AG09319 (cell line): ENCODE measurements at regions not wholly inside any gene's neighbourhood (a gene's known extent, or its start where the extent isn't known, plus 50 kb on each side); places are given as distances from the start of the nearest gene placed in this dataset.

Experiments used
- DNase-seq: peaks from one replicate; pipeline ENCODE4 v3.0.0-alpha.2; 2010; ENCODE audit warnings: low read depth; ENCODE audit errors: extremely low read depth
- CTCF ChIP-seq: IDR thresholded peaks from 2 replicates; pipeline ENCODE4 v1.5.1; 2011; ENCODE audit warnings: low read depth, mild to moderate bottlenecking, inconsistent platforms, low read length, moderate library complexity

GRCh38 chr3:103965764-103966163, 1400.9 kb upstream of the ALCAM start:
- no peak for TF ChIP-seq CTCF
- DNase-seq: no peak

GRCh38 chr3:103966749-103967148, 1400.0 kb upstream of the ALCAM start:
- no peak for DNase-seq
- TF ChIP-seq CTCF: no peak

- DNase-seq: no peak
- TF ChIP-seq CTCF: no peak
These were observed 1398.6 kb upstream of the ALCAM start for GRCh38 chr3:103968131-103968530.

- no peak for TF ChIP-seq CTCF
- DNase-seq: no peak
These were observed 1398.0 kb upstream of the ALCAM start for GRCh38 chr3:103968751-103969150.

GRCh38 chr3:103976931-103977339, 1389.8 kb upstream of the ALCAM start:
- TF ChIP-seq CTCF: no peak
- no peak for DNase-seq

GRCh38 chr3:103977417-103977816, 1389.3 kb upstream of the ALCAM start:
- TF ChIP-seq CTCF: no peak
- DNase-seq: no peak

GRCh38 chr3:103991461-103992115, 1375.1 kb upstream of the ALCAM start:
- DNase-seq: no peak
- TF ChIP-seq CTCF: peak; percentile 13
